DND-41 (cell line): ENCODE measurements at regions not wholly inside any gene's neighbourhood (a gene's known extent, or its start where the extent isn't known, plus 50 kb on each side); places are given as distances from the start of the nearest gene placed in this dataset.

ENCODE experiments used
- ATAC-seq: fragments of 200-7000 bp; cut with Tn5 transposase; 3 replicates; pipeline ENCODE4 v1.9.1; 2021; ENCODE audit warnings: low read depth; ENCODE audit not compliant: insufficient read depth
- DNase-seq: peaks from one replicate; pipeline ENCODE4 v3.0.0-alpha.2; 2020
- H2AFZ ChIP-seq: 2 replicates; pipeline ENCODE4 v1.6.0; 2012; ENCODE audit warnings: low read depth, low read length
- H3K27ac ChIP-seq: 2 replicates; pipeline ENCODE4 v1.5.1; 2012; ENCODE audit warnings: low read length, inconsistent platforms
- H3K27me3 ChIP-seq: fragments of 200-600 bp; sonication (generic); 2 replicates; pipeline ENCODE4 v1.6.0; 2012; ENCODE audit warnings: low read length, mild to moderate bottlenecking, inconsistent platforms; ENCODE audit not compliant: insufficient read depth, poor library complexity
- H3K36me3 ChIP-seq: 2 replicates; pipeline ENCODE4 v1.5.1; 2012; ENCODE audit warnings: low read length, inconsistent platforms; ENCODE audit not compliant: insufficient read depth
- H3K4me1 ChIP-seq: 2 replicates; pipeline ENCODE4 v1.5.1; 2012; ENCODE audit warnings: mild to moderate bottlenecking, low read length; ENCODE audit not compliant: insufficient read depth
- H3K4me2 ChIP-seq: 2 replicates; pipeline ENCODE4 v1.6.0; 2012; ENCODE audit warnings: mild to moderate bottlenecking, moderate library complexity, low read length, inconsistent platforms; ENCODE audit not compliant: insufficient read depth
- H3K4me3 ChIP-seq, 2 experiments: fragments of 200-600 bp in 1 of 2; shearing (Covaris generic) in 1 of 2; 2 replicates each; pipeline ENCODE4 v1.5.1; 2012 to 2016; ENCODE audit warnings: inconsistent platforms in 2 of 2, low read length in 2 of 2, mild to moderate bottlenecking in 2 of 2, low read depth in 1 of 2, moderate library complexity in 1 of 2
- H3K79me2 ChIP-seq: 2 replicates; pipeline ENCODE4 v1.6.0; 2012; ENCODE audit warnings: low read length, inconsistent platforms; ENCODE audit not compliant: insufficient read depth
- H3K9ac ChIP-seq: 2 replicates; pipeline ENCODE4 v1.6.0; 2012; ENCODE audit warnings: low read depth, mild to moderate bottlenecking, inconsistent platforms, low read length, moderate library complexity
- H3K9me3 ChIP-seq: 2 replicates; pipeline ENCODE4 v1.5.1; 2012; ENCODE audit warnings: low read length, moderate library complexity, mild to moderate bottlenecking, inconsistent platforms; ENCODE audit not compliant: insufficient read depth, severe bottlenecking
- H4K20me1 ChIP-seq: 2 replicates; pipeline ENCODE4 v1.6.0; 2012; ENCODE audit warnings: low read length; ENCODE audit not compliant: insufficient read depth
- EZH2 ChIP-seq: IDR thresholded peaks from 3 replicates; pipeline ENCODE4 v1.6.1; 2012; ENCODE audit warnings: borderline replicate concordance, low read depth, mild to moderate bottlenecking, moderate library complexity, low read length, inconsistent platforms; ENCODE audit not compliant: severe bottlenecking
- TF ChIP-seq, protein P1 (sequence below): IDR thresholded peaks from 2 replicates; pipeline ENCODE4 v1.5.1; 2012; ENCODE audit warnings: borderline replicate concordance, low read length, moderate library complexity, mild to moderate bottlenecking; ENCODE audit not compliant: poor library complexity, severe bottlenecking; ENCODE audit errors: extremely low read depth

DNA sequence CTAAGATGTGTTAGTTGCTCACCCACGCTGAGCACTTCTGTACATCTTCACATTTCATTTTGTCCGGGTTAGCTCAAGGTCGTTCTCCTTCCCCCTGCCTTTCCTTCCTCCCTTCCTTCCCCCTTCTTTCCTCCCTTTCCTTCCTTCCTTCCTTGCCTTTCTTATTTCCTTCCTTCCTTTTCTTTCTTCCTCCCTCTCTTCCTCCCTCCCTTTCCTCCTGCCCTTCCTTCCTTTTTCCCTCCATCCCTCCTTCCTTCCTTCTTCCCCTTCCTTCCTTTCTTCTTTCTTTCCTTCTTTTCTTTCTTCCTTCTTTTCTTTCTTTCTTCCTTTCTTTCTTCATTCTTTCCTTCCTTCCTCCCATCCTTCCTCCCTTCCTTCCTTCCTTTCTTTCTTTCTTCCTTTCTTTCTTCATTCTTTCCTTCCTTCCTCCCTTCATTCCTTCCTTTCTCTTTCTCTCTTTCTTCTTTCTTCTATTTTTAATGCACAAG, 129.8 kb downstream of the FAM174B start:
- Histone ChIP-seq H3K9me3 (no peaks in the 10 kb centered on the region), H3K9ac (no peak overlapping the region), H3K79me2 (no peaks in the 10 kb centered on the region), H4K20me1 (no peaks in the 10 kb centered on the region), H3K27ac (no peak overlapping the region), H3K4me2 (no peak overlapping the region), H3K27me3 (peaks cover 9% of the 10 kb centered on the region), H3K36me3 (no peaks in the 10 kb centered on the region), H3K4me1 (no peaks in the 10 kb centered on the region), H2AFZ (no peak overlapping the region), H3K4me3 (no peak overlapping the region)
- ATAC-seq (no peak), DNase-seq (no peak)
- TF ChIP-seq EZH2, result no peak
- TF ChIP-seq, protein P1, sequence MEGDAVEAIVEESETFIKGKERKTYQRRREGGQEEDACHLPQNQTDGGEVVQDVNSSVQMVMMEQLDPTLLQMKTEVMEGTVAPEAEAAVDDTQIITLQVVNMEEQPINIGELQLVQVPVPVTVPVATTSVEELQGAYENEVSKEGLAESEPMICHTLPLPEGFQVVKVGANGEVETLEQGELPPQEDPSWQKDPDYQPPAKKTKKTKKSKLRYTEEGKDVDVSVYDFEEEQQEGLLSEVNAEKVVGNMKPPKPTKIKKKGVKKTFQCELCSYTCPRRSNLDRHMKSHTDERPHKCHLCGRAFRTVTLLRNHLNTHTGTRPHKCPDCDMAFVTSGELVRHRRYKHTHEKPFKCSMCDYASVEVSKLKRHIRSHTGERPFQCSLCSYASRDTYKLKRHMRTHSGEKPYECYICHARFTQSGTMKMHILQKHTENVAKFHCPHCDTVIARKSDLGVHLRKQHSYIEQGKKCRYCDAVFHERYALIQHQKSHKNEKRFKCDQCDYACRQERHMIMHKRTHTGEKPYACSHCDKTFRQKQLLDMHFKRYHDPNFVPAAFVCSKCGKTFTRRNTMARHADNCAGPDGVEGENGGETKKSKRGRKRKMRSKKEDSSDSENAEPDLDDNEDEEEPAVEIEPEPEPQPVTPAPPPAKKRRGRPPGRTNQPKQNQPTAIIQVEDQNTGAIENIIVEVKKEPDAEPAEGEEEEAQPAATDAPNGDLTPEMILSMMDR, result no peak

DNA sequence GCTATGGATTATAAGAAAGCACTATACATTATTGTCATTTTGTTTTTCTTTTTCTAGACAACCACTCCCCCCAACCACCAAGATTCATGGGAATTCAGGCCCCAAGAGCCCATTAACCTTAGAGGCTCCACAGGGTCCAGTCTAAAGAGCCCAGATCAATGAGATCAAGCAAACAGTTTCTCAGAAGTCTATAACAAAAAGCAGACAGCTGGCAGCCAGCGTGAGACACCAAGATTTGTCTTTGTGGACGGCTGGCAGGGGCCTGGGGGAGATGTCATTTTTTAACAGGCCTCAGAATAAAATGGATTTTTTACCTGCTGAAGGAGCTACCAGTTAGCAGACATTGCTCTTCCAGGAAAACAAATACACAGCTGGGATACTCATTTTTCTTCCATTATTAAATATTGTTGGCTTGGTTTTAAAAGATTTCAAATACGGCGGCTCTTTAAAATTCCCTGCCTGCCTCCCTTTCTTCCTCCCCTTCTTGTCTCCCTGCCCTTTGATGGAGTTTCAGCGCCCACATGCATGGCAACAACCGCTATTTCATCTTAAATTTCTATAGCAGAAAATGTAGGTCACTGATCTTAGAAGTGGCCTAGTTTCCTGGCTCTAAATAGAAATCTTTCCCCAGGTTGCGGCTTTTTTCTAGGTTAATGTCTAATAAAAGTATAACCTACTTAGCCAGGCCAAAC, 130.6 kb downstream of the FAM174B start:
- H3K9ac ChIP-seq, result no peak overlapping the region
- ATAC-seq, result no peak
- H3K4me3 ChIP-seq, result no peak overlapping the region
- no peaks in the 10 kb centered on the region for H3K4me1 ChIP-seq
- TF ChIP-seq, protein P1, result no peak
- TF ChIP-seq EZH2, result no peak
- no peak overlapping the region for H3K27ac ChIP-seq
- peaks cover 7% of the 10 kb centered on the region for H3K27me3 ChIP-seq
- H3K4me2 ChIP-seq, result no peak overlapping the region
- no peaks in the 10 kb centered on the region for H3K36me3 ChIP-seq
- no peaks in the 10 kb centered on the region for H3K9me3 ChIP-seq
- no peaks in the 10 kb centered on the region for H3K79me2 ChIP-seq
- no peaks in the 10 kb centered on the region for H4K20me1 ChIP-seq
- no peak for DNase-seq
- H2AFZ ChIP-seq, result no peak overlapping the region

DNA sequence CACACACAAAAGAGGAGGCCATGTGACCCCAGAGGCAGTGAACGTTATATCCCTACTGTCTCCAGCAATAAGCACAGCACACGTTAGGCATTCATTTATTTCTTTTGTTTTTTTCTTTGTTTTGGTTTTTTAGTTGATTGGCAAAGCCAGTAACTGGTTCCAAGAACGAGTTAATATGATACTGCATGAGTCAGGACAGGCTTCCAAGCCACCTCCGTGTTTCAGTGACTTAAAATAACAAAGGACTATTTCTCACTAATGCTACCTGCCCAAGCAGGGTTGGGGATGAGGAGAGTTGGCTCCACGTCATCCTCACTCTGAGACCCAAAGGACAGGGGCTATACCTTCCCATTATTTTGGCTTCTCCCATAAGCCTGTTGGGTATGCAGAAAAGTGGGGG, 130.5 kb downstream of the ST8SIA2 start:
- H3K36me3 ChIP-seq, result no peaks in the 10 kb centered on the region
- H4K20me1 ChIP-seq, result no peaks in the 10 kb centered on the region
- DNase-seq, result no peak
- no peaks in the 10 kb centered on the region for H3K79me2 ChIP-seq
- no peak overlapping the region for H3K4me3 ChIP-seq
- H3K4me1 ChIP-seq, result no peaks in the 10 kb centered on the region
- no peak overlapping the region for H3K27ac ChIP-seq
- H3K4me2 ChIP-seq, result no peak overlapping the region
- no peak overlapping the region for H3K9ac ChIP-seq
- H3K9me3 ChIP-seq, result no peaks in the 10 kb centered on the region
- TF ChIP-seq EZH2, result no peak
- TF ChIP-seq, protein P1, result no peak
- ATAC-seq, result no peak
- H3K27me3 ChIP-seq, result peaks cover 7% of the 10 kb centered on the region
- no peak overlapping the region for H2AFZ ChIP-seq

DNA sequence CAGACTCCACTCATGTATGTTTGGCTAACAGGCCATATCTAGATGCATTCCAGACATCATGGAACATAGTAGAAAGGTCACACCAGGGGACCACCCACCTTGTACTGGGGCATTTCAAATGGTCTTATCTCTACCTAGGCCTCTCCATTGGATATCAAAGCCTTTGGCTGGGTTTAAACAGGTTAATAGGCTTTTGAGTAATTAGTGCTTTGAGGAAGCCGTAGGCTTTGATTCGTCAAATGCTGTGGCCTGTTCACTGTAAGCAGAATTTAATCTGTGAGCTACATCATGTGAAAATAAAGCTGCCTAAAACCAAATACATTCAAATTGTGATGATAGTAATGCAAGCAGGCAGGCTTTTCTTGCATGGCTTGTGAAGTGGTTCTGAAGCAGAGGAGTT, 129.5 kb downstream of the ST8SIA2 start:
- TF ChIP-seq EZH2, result no peak
- TF ChIP-seq, protein P1, result no peak
- Histone ChIP-seq H3K27ac (no peak overlapping the region), H4K20me1 (no peaks in the 10 kb centered on the region)

More for the DNA sequence above, 129.5 kb downstream of the ST8SIA2 start:
- Histone ChIP-seq H3K9me3 (no peaks in the 10 kb centered on the region), H3K4me1 (no peaks in the 10 kb centered on the region), H3K9ac (no peak overlapping the region), H3K4me3 (no peak overlapping the region), H3K27me3 (peaks cover 7% of the 10 kb centered on the region), H3K36me3 (no peaks in the 10 kb centered on the region), H3K79me2 (no peaks in the 10 kb centered on the region), H3K4me2 (no peak overlapping the region), H2AFZ (no peak overlapping the region)
- ATAC-seq (no peak), DNase-seq (no peak)
